G401.6 (cell line): ENCODE measurements at regions not wholly inside any gene's neighbourhood (a gene's known extent, or its start where the extent isn't known, plus 50 kb on each side); places are given as distances from the start of the nearest gene placed in this dataset.

ENCODE experiments used
- FAIRE-seq: peaks from 2 replicates; lab custom pipeline; 2012; peaks lifted over from hg19 to GRCh38; lab: Jason Lieb, UNC

- FAIRE-seq, result no peak
Measured at GRCh38 chr18:78293540-78293939, 686.1 kb upstream of the SALL3 start.

- FAIRE-seq, result no peak
Measured at GRCh38 chr18:78293940-78294541, 685.6 kb upstream of the SALL3 start.

GRCh38 chr18:78295262-78295661 lies 684.4 kb upstream of the SALL3 start:
- no peak for FAIRE-seq

- FAIRE-seq, result no peak
Measured at GRCh38 chr18:78296166-78296565, 683.5 kb upstream of the SALL3 start.

- no peak for FAIRE-seq
Measured at GRCh38 chr18:78297048-78297447, 682.6 kb upstream of the SALL3 start.

- no peak for FAIRE-seq
Measured at GRCh38 chr18:78303519-78304191, 676.0 kb upstream of the SALL3 start.

- FAIRE-seq, result no peak
Measured at GRCh38 chr18:78304192-78305164, 675.1 kb upstream of the SALL3 start.

GRCh38 chr18:78305789-78306188 lies 673.8 kb upstream of the SALL3 start:
- FAIRE-seq, result no peak

- no peak for FAIRE-seq
Measured at GRCh38 chr18:78309307-78309706, 670.3 kb upstream of the SALL3 start.

- no peak for FAIRE-seq
Measured at GRCh38 chr18:78309924-78310323, 669.7 kb upstream of the SALL3 start.

- no peak for FAIRE-seq
Measured at GRCh38 chr18:78319264-78319663, 660.4 kb upstream of the SALL3 start.

- no peak for FAIRE-seq
Measured at GRCh38 chr18:78319961-78320360, 659.7 kb upstream of the SALL3 start.

- FAIRE-seq, result no peak
Measured at GRCh38 chr18:78321402-78321801, 658.2 kb upstream of the SALL3 start.

GRCh38 chr18:78323453-78324197 lies 656.0 kb upstream of the SALL3 start:
- FAIRE-seq, result no peak

GRCh38 chr18:78327643-78328042 lies 652.0 kb upstream of the SALL3 start:
- FAIRE-seq, result no peak

- FAIRE-seq, result no peak
Measured at GRCh38 chr18:78330766-78331165, 648.9 kb upstream of the SALL3 start.

- no peak for FAIRE-seq
Measured at GRCh38 chr18:78352910-78353309, 626.7 kb upstream of the SALL3 start.

- no peak for FAIRE-seq
Measured at GRCh38 chr18:78362198-78362597, 617.4 kb upstream of the SALL3 start.

GRCh38 chr18:78363556-78364387 lies 615.8 kb upstream of the SALL3 start:
- no peak for FAIRE-seq

- no peak for FAIRE-seq
Measured at GRCh38 chr18:78364388-78364960, 615.1 kb upstream of the SALL3 start.

- no peak for FAIRE-seq
Measured at GRCh38 chr18:78367996-78368395, 611.6 kb upstream of the SALL3 start.
